MM.1S (cell line): ENCODE measurements at regions not wholly inside any gene's neighbourhood (a gene's known extent, or its start where the extent isn't known, plus 50 kb on each side); places are given as distances from the start of the nearest gene placed in this dataset.
A peak's percentile ranks its signal among the peaks of the same experiment; 100 is the strongest.

Experiments used
- DNase-seq: peaks from one replicate; pipeline ENCODE4 v3.0.0-alpha.2; 2015
- H2AFZ ChIP-seq: fragments of 300-600 bp; sonication (generic); 2 replicates; pipeline ENCODE4 v1.6.0; 2016; ENCODE audit warnings: antibody characterized with exemption, low read length
- H3F3A ChIP-seq: fragments of 300-600 bp; sonication (generic); 2 replicates; pipeline ENCODE4 v1.6.1; 2016; ENCODE audit warnings: mild to moderate bottlenecking, antibody characterized with exemption, low read length, moderate library complexity, mixed read lengths; ENCODE audit not compliant: insufficient read depth
- H3K27ac ChIP-seq: fragments of 300-600 bp; sonication (generic); 2 replicates; pipeline ENCODE4 v1.5.1; 2016; ENCODE audit warnings: mild to moderate bottlenecking, low read length
- H3K27me3 ChIP-seq: fragments of 300-600 bp; sonication (generic); replicated peaks from 2 replicates; pipeline ENCODE4 v1.6.0; 2016; ENCODE audit warnings: low read length; ENCODE audit not compliant: insufficient read depth
- H3K36me3 ChIP-seq: fragments of 300-600 bp; sonication (generic); replicated peaks from 2 replicates; pipeline ENCODE4 v1.6.1; 2016; ENCODE audit warnings: mild to moderate bottlenecking, low read length, mixed read lengths; ENCODE audit not compliant: insufficient read depth
- H3K4me1 ChIP-seq: fragments of 300-600 bp; sonication (generic); 2 replicates; pipeline ENCODE4 v1.6.1; 2016; ENCODE audit warnings: low read length, mixed read lengths
- H3K4me2 ChIP-seq: fragments of 300-600 bp; sonication (generic); 2 replicates; pipeline ENCODE4 v1.6.0; 2016; ENCODE audit warnings: low read depth, low read length
- H3K4me3 ChIP-seq: fragments of 300-600 bp; sonication (generic); 2 replicates; pipeline ENCODE4 v1.5.1; 2016; ENCODE audit warnings: low read length, mixed read lengths
- H3K79me2 ChIP-seq: fragments of 300-600 bp; sonication (generic); 2 replicates; pipeline ENCODE4 v1.6.1; 2016; ENCODE audit warnings: mixed run types, low read length, mixed read lengths
- H3K9ac ChIP-seq: fragments of 300-600 bp; sonication (generic); 2 replicates; pipeline ENCODE4 v1.6.1; 2016; ENCODE audit warnings: low read length, mixed read lengths
- H3K9me2 ChIP-seq: fragments of 300-600 bp; sonication (generic); replicated peaks from 2 replicates; pipeline ENCODE4 v1.6.1; 2016; ENCODE audit warnings: mild to moderate bottlenecking, low read length, mixed read lengths; ENCODE audit not compliant: insufficient read depth
- H3K9me3 ChIP-seq: fragments of 300-600 bp; sonication (generic); replicated peaks from 2 replicates; pipeline ENCODE4 v1.6.1; 2016; ENCODE audit warnings: mild to moderate bottlenecking, low read length, mixed read lengths; ENCODE audit not compliant: insufficient read depth
- H4K20me1 ChIP-seq: fragments of 300-600 bp; sonication (generic); 2 replicates; pipeline ENCODE4 v1.6.1; 2016; ENCODE audit warnings: mild to moderate bottlenecking, low read length, moderate library complexity, mixed read lengths; ENCODE audit not compliant: insufficient read depth
- EZH2 ChIP-seq: fragments of 300-600 bp; sonication (generic); optimal IDR thresholded peaks from 2 replicates; pipeline ENCODE3; 2017; ENCODE audit warnings: low read depth, mild to moderate bottlenecking, antibody characterized with exemption, low read length, mixed read lengths
- EZH2phosphoT487 ChIP-seq: fragments of 300-600 bp; sonication (generic); IDR thresholded peaks from 2 replicates; pipeline ENCODE4 v1.6.1; 2018; ENCODE audit warnings: antibody characterized with exemption, low read length
- TF ChIP-seq, protein P1 (sequence below): fragments of 300-600 bp; sonication (generic); IDR thresholded peaks from 2 replicates; pipeline ENCODE4 v1.5.1; 2016; ENCODE audit warnings: antibody characterized with exemption, low read length, mixed read lengths

DNA sequence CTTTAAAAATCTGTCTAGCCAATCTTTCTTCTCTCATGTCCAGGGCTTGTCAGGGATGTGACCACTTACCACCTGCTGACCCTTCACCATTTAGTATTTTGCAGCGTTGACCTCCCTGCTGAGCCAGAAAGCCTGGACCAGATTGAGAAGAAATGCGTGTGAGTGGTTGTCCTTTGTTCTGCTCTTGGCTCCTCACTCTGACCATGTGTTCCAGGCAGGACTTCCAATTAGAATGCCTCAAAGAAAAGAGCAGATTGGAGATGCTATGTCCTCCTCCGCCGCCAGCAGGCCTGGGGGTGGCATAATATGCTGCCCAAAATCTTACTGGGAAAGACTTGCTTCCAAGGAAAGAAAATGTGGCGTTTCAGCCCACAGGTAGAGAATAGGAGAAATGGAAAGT, 894.1 kb downstream of the SLC4A3 start:
- Histone ChIP-seq H3K9ac (no peak overlapping the region), H4K20me1 (no peaks in the 10 kb centered on the region), H3K27ac (no peak overlapping the region), H2AFZ (no peak overlapping the region), H3K4me3 (no peak overlapping the region), H3K79me2 (no peaks in the 10 kb centered on the region), H3K4me2 (no peak overlapping the region), H3K9me2 (no peaks in the 10 kb centered on the region), H3K27me3 (no peaks in the 10 kb centered on the region), H3K36me3 (no peaks in the 10 kb centered on the region), H3K4me1 (no peaks in the 10 kb centered on the region), H3K9me3 (no peaks in the 10 kb centered on the region), H3F3A (no peaks in the 10 kb centered on the region)
- DNase-seq, result no peak
- TF ChIP-seq, protein P1, sequence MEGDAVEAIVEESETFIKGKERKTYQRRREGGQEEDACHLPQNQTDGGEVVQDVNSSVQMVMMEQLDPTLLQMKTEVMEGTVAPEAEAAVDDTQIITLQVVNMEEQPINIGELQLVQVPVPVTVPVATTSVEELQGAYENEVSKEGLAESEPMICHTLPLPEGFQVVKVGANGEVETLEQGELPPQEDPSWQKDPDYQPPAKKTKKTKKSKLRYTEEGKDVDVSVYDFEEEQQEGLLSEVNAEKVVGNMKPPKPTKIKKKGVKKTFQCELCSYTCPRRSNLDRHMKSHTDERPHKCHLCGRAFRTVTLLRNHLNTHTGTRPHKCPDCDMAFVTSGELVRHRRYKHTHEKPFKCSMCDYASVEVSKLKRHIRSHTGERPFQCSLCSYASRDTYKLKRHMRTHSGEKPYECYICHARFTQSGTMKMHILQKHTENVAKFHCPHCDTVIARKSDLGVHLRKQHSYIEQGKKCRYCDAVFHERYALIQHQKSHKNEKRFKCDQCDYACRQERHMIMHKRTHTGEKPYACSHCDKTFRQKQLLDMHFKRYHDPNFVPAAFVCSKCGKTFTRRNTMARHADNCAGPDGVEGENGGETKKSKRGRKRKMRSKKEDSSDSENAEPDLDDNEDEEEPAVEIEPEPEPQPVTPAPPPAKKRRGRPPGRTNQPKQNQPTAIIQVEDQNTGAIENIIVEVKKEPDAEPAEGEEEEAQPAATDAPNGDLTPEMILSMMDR, result no peak
- TF ChIP-seq EZH2, result no peak

DNA sequence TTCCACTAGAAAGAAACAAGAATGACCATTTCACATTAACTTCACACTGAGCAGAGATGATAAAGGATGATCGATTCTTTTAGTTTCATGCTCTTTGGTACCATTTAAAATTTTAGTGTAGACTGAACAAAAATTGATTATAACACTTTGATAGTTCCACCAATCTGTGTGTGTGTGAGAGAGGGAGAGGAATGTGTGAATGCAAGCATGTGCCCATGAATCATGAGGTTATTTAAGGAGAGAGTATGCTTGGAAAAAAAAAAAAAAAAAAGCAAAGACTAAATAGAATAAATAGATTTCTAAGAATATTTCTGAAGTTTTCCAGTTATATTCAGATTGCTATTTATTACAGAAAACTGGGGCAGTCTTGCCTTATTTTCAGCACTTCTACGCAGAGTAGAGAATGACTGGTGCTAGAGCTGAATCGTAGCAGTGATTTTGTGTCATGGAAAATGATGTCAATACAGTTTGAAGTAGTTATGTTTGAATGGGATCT, 900.8 kb downstream of the SLC4A3 start:
- Histone ChIP-seq H3K9me3 (no peaks in the 10 kb centered on the region), H3K9ac (no peak overlapping the region), H3K27me3 (no peaks in the 10 kb centered on the region), H3K4me1 (no peaks in the 10 kb centered on the region), H3K4me2 (no peak overlapping the region), H3K36me3 (no peaks in the 10 kb centered on the region), H4K20me1 (no peaks in the 10 kb centered on the region), H3K4me3 (no peak overlapping the region), H3K27ac (no peak overlapping the region), H3K9me2 (no peaks in the 10 kb centered on the region), H3K79me2 (no peaks in the 10 kb centered on the region), H2AFZ (no peak overlapping the region), H3F3A (no peaks in the 10 kb centered on the region)
- DNase-seq, result no peak
- TF ChIP-seq EZH2phosphoT487, result no peak
- TF ChIP-seq EZH2, result no peak

DNA sequence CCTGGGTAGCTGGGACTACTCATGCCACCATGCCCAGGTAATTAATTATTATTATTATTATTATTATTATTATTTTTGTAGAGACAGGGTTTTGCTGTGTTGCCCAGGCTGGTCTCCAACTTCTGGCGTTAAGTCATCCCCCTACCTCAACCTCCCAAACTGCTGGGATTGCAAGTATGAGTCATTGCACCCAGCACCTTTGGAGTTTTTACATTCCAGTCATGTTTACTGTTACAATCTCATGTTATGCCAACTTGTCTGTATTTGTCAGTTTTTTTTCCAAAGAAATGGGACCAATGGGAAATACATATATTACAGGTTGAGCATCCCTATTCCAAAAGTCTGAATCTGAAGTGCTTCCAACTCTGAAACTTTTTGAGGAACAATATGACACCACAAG, 903.8 kb downstream of the SLC4A3 start:
- DNase-seq, result no peak
- no peak for TF ChIP-seq EZH2
- TF ChIP-seq, protein P1, result no peak
- no peak for TF ChIP-seq EZH2phosphoT487
- H3K4me2 ChIP-seq, result no peak overlapping the region
- H3K79me2 ChIP-seq, result no peaks in the 10 kb centered on the region
- H2AFZ ChIP-seq, result no peak overlapping the region
- H3K9me2 ChIP-seq, result no peaks in the 10 kb centered on the region
- no peaks in the 10 kb centered on the region for H3F3A ChIP-seq
- no peaks in the 10 kb centered on the region for H3K9me3 ChIP-seq
- H3K9ac ChIP-seq, result no peak overlapping the region
- H3K36me3 ChIP-seq, result no peaks in the 10 kb centered on the region
- no peak overlapping the region for H3K27ac ChIP-seq
- no peaks in the 10 kb centered on the region for H4K20me1 ChIP-seq
- no peak overlapping the region for H3K4me3 ChIP-seq
- H3K27me3 ChIP-seq, result no peaks in the 10 kb centered on the region
- no peaks in the 10 kb centered on the region for H3K4me1 ChIP-seq

DNA sequence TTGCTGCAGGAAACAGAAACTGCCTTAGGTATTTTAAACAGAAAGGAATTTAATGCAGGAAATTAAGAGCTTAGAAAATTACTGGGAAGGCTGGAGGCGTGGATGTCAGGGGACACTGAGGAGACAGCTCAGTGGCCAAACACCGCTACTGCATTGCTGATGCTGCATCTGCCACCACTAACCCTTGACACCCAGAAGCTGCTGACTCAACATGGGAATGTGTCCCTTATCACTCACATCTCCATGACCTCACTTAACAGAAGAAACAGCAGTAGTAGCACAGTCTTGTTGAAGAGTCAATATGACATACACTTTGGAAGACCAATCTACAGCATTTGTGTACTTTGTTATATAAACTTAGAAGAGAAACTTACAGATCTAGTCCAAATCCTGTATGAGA, 906.1 kb downstream of the SLC4A3 start:
- Histone ChIP-seq H3F3A (no peaks in the 10 kb centered on the region), H3K27me3 (no peaks in the 10 kb centered on the region), H3K27ac (no peak overlapping the region), H3K36me3 (no peaks in the 10 kb centered on the region), H3K9me2 (no peaks in the 10 kb centered on the region), H3K79me2 (no peaks in the 10 kb centered on the region), H3K4me1 (no peaks in the 10 kb centered on the region), H4K20me1 (no peaks in the 10 kb centered on the region), H3K9me3 (no peaks in the 10 kb centered on the region), H3K9ac (no peak overlapping the region), H3K4me2 (no peak overlapping the region), H2AFZ (no peak overlapping the region), H3K4me3 (no peak overlapping the region)
- TF ChIP-seq, protein P1, result no peak
- no peak for TF ChIP-seq EZH2phosphoT487
- TF ChIP-seq EZH2, result no peak
- peak; percentile 10 for DNase-seq
